Lower lobe of right lung (tissue), 2 donors: ENCODE measurements at regions not wholly inside any gene's neighbourhood (a gene's known extent, or its start where the extent isn't known, plus 50 kb on each side); places are given as distances from the start of the nearest gene placed in this dataset.

Experiments used
- ATAC-seq, 2 donors: fragments of 200-7000 bp; cut with Tn5 transposase; one replicate each; pipeline ENCODE4 v1.9.1; 2020 to 2022; ENCODE audit warnings: mild to moderate bottlenecking in 2 of 2, moderate library complexity in 2 of 2
- DNase-seq: peaks from one replicate; pipeline ENCODE4 v3.0.0-alpha.2; 2020
- H3K27ac ChIP-seq: fragments of 200-600 bp; one replicate; pipeline ENCODE4 v1.8.0; 2022
- H3K27me3 ChIP-seq: fragments of 200-600 bp; one replicate; pipeline ENCODE4 v1.8.0; 2022; ENCODE audit warnings: low read depth
- H3K36me3 ChIP-seq: fragments of 200-600 bp; one replicate; pipeline ENCODE4 v1.8.0; 2022; ENCODE audit warnings: mild to moderate bottlenecking
- H3K4me1 ChIP-seq: fragments of 200-600 bp; one replicate; pipeline ENCODE4 v1.8.0; 2022
- H3K4me3 ChIP-seq: fragments of 200-600 bp; one replicate; pipeline ENCODE4 v1.8.0; 2022; ENCODE audit warnings: mild to moderate bottlenecking
- H3K9me3 ChIP-seq: fragments of 200-600 bp; one replicate; pipeline ENCODE4 v1.8.0; 2022
- CTCF ChIP-seq: fragments of 200-600 bp; IDR thresholded peaks from one replicate; pipeline ENCODE4 v1.8.0; 2022; ENCODE audit warnings: antibody characterized with exemption, mild to moderate bottlenecking
- intact Hi-C: fragments of 100-400 bp; cut with DNase I; formaldehyde crosslinking; loops from one replicate; pipeline ENCODE4 v1.11.0; 2022
- donor health status: DM: no; HTN: yes; CAD: no; lungs with severe emphysema.

DNA sequence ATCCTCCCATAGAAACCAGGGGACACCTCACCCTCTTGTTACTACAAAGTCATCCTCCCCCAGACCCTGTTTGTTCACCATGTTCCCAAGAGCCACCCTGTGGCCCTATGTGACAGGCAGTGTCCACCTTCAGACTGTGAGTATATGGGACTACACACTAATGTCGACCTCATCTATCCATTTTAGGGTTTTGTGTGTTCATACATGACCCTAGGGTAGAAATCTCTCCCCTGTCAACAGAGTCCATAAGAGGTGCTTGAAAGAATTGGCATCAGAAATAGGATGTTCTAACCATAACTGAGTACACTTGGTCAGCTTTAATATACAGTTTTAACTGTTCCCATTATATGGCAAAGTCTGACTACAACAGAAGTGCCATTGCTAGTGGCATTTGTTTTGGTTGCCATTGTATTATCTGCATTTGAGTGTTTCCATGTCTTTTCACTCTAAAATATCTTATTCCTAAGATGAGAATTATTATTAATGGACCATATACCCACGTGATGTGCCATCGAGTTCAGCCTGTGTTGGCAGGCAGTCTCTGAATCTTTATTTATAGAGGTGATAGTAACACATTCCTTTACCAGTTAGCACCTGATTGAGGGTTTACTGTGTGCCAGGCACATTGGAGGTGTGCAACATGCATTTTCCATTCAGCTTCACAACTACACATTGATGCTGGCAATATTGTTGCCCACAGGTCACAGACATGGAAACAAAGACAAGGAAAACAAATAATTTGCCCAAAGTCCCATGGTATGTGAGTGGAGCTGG is 590.6 kb upstream of the IGFBP3 start:
- Histone ChIP-seq H3K27me3 (no peaks in the 10 kb centered on the region), H3K4me1 (no peaks in the 10 kb centered on the region), H3K4me3 (no peak overlapping the region), H3K36me3 (no peaks in the 10 kb centered on the region), H3K9me3 (peaks cover 4% of the 10 kb centered on the region), H3K27ac (no peak overlapping the region)
- no peak for DNase-seq
- no peak for ATAC-seq
- intact Hi-C loops: no loop called here
- TF ChIP-seq CTCF: no peak

- intact Hi-C loops: no loop called here
- DNase-seq: no peak
- no peaks in the 10 kb centered on the region for H3K27me3 ChIP-seq
- H3K4me3 ChIP-seq: no peak overlapping the region
- no peak for TF ChIP-seq CTCF
- no peaks in the 10 kb centered on the region for H3K4me1 ChIP-seq
- ATAC-seq: no peak
- no peak overlapping the region for H3K27ac ChIP-seq
- H3K9me3 ChIP-seq: peaks cover 4% of the 10 kb centered on the region
- H3K36me3 ChIP-seq: no peaks in the 10 kb centered on the region
Observed at GRCh38 chr7:46508583-46508982, 587.5 kb upstream of the IGFBP3 start.

DNA sequence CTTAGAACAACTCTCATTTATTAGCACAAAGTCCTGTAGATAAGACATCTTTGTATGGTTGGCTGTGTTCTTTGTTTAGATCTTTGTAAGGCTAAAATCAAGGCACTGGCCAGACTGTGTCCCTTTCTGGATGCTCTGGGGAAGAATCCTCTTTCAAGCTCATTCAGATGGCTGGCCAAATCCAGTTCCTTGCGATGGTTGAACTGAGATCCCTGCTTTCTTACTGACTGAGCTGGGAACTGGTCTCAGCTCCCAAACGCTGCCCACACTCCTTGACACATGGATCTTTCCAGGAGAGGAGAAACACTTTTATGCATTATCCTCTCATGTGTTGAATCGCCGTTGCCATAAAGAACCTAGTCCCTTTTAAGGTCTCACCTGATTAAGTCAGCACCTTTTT is 586.5 kb upstream of the IGFBP3 start:
- intact Hi-C loops: no loop called here
- Histone ChIP-seq H3K36me3 (no peaks in the 10 kb centered on the region), H3K4me3 (no peak overlapping the region), H3K9me3 (peaks cover 4% of the 10 kb centered on the region), H3K27ac (no peak overlapping the region), H3K4me1 (no peaks in the 10 kb centered on the region), H3K27me3 (no peaks in the 10 kb centered on the region)
- TF ChIP-seq CTCF: no peak
- DNase-seq (no peak), ATAC-seq (no peak)

DNA sequence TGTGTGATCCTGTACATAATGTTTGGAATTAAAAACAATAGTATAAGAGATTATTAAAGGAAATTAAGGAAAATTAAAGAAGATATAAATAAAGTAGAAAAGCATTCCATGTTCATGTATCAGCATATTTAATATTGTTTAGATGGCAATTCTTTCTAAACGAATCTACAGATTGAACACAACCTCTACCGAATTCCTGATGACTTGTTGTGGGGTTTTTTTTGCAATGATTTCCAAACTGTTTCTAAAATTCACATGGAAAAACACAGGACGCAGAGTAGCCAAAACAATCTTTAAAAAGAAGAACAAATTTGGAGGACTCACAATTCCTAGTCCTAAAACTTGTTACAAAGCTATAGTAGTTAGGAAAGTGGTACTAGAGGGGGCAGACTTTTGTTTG is 573.4 kb upstream of the IGFBP3 start:
- no peak for TF ChIP-seq CTCF
- intact Hi-C loops: no loop called here
- no peaks in the 10 kb centered on the region for H3K27me3 ChIP-seq
- no peaks in the 10 kb centered on the region for H3K4me1 ChIP-seq
- H3K36me3 ChIP-seq: no peaks in the 10 kb centered on the region
- no peak overlapping the region for H3K4me3 ChIP-seq
- DNase-seq: no peak
- no peak overlapping the region for H3K27ac ChIP-seq
- ATAC-seq: no peak
- H3K9me3 ChIP-seq: no peaks in the 10 kb centered on the region

DNA sequence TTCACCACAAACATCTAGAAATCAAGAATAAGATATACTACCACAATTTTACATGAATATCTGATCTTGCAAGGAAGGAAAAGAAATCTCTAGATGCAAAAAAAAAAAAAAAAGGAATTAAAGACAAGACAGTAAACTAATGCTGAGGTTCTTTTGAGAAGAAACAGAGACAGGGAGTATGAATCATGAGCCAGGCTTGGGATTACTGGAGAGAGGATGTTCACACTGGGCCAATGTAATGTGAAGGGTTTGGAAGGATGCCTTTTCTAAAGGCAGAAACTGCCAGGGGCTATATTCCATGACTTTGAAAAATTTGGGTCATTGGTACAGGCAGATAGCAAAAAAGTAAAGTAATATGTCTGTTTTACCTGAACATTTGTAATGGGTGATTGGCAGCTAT is 573.0 kb upstream of the IGFBP3 start:
- intact Hi-C loops: no loop called here
- Histone ChIP-seq H3K36me3 (no peaks in the 10 kb centered on the region), H3K27me3 (no peaks in the 10 kb centered on the region), H3K9me3 (no peaks in the 10 kb centered on the region), H3K4me1 (no peaks in the 10 kb centered on the region), H3K27ac (no peak overlapping the region), H3K4me3 (no peak overlapping the region)
- no peak for DNase-seq
- TF ChIP-seq CTCF: no peak
- no peak for ATAC-seq
